Activated T-helper 17 cell treated with anti-CD3 and anti-CD28 coated beads, Interleukin-2, amount 50 U/mL, for 72 hours (primary cell): ENCODE measurements at regions not wholly inside any gene's neighbourhood (a gene's known extent, or its start where the extent isn't known, plus 50 kb on each side); places are given as distances from the start of the nearest gene placed in this dataset.

Experiments used
- ATAC-seq: fragments of 150-1000 bp; cut with Tn5 transposase; replicated peaks from 2 replicates; pipeline ENCODE4 v1.10.0; 2021; ENCODE audit warnings: mild to moderate bottlenecking, moderate library complexity
- H3K27ac Mint-ChIP-seq: one replicate; pipeline ENCODE4 v1.8.0; 2022; ENCODE audit warnings: mixed read lengths
- H3K27me3 Mint-ChIP-seq: one replicate; pipeline ENCODE4 v1.8.0; 2022; ENCODE audit warnings: mixed read lengths
- H3K36me3 Mint-ChIP-seq: one replicate; pipeline ENCODE4 v1.8.0; 2022; ENCODE audit warnings: low read depth, mild to moderate bottlenecking, mixed read lengths
- H3K4me1 Mint-ChIP-seq: one replicate; pipeline ENCODE4 v1.8.0; 2022; ENCODE audit warnings: mixed read lengths
- H3K4me3 Mint-ChIP-seq: one replicate; pipeline ENCODE4 v1.8.0; 2022; ENCODE audit warnings: mild to moderate bottlenecking, mixed read lengths
- H3K9me3 Mint-ChIP-seq: one replicate; pipeline ENCODE4 v1.8.0; 2022; ENCODE audit warnings: mixed read lengths

DNA sequence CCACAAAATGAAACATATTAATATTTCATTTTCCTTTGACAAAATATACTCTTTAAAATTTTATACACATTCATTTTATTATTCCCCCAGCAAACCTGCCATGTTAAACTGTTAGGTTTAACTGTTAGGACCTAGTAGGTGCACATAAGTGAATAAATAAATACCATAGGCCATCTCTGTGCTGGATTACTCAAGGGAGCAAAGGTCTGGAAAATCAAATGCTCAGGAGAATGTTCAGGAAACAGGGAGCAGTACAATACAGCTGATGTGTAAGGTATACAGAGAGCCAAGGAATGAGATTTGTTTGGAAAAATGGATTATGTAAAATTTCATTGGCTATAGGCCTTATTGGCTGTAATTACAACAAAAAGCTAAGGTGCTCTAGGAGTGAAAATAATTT is 339.3 kb downstream of the BCKDHB start:
- Mint-ChIP-seq H3K27ac (no peak overlapping the region), H3K36me3 (no peaks in the 10 kb centered on the region), H3K27me3 (no peaks in the 10 kb centered on the region), H3K4me3 (no peak overlapping the region), H3K9me3 (no peaks in the 10 kb centered on the region), H3K4me1 (no peaks in the 10 kb centered on the region)
- no peak for ATAC-seq

DNA sequence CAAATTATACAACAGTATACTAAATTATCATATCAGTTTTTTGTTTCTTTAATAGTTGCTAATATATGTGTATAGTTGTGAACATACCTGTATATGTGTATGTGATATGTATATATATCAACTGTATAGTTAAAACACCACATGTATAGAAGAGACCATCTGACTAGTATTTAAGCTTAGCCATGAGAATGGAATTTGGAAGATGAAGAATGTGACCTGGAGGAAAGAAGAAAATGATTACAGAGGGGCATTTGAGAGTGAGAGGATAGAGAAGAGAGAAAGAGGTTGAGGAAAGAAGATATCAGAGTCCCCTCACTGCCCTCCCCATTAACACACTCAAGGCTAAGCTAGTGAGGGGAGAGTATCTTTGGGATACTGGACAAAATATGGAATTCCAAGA is 335.9 kb downstream of the BCKDHB start:
- no peak overlapping the region for H3K27ac Mint-ChIP-seq
- H3K9me3 Mint-ChIP-seq = no peaks in the 10 kb centered on the region
- H3K4me1 Mint-ChIP-seq = no peaks in the 10 kb centered on the region
- H3K36me3 Mint-ChIP-seq = no peaks in the 10 kb centered on the region
- H3K27me3 Mint-ChIP-seq = no peaks in the 10 kb centered on the region
- H3K4me3 Mint-ChIP-seq = no peak overlapping the region
- no peak for ATAC-seq

GRCh38 chr6:80441131-80441530 is 334.7 kb downstream of the BCKDHB start:
- H3K27me3 Mint-ChIP-seq = no peaks in the 10 kb centered on the region
- no peak overlapping the region for H3K4me3 Mint-ChIP-seq
- H3K27ac Mint-ChIP-seq = no peak overlapping the region

GRCh38 chr6:80440496-80441115 is 334.1 kb downstream of the BCKDHB start:
- Mint-ChIP-seq H3K27me3 (no peaks in the 10 kb centered on the region), H3K4me1 (no peaks in the 10 kb centered on the region), H3K27ac (no peak overlapping the region), H3K9me3 (no peaks in the 10 kb centered on the region), H3K4me3 (no peak overlapping the region), H3K36me3 (no peaks in the 10 kb centered on the region)
- ATAC-seq = no peak

More at GRCh38 chr6:80441131-80441530, 334.7 kb downstream of the BCKDHB start:
- ATAC-seq = no peak
- no peaks in the 10 kb centered on the region for H3K9me3 Mint-ChIP-seq
- H3K4me1 Mint-ChIP-seq = no peaks in the 10 kb centered on the region
- no peaks in the 10 kb centered on the region for H3K36me3 Mint-ChIP-seq

GRCh38 chr6:80439721-80440470 is 333.4 kb downstream of the BCKDHB start:
- Mint-ChIP-seq H3K4me3 (no peak overlapping the region), H3K36me3 (no peaks in the 10 kb centered on the region), H3K4me1 (no peaks in the 10 kb centered on the region), H3K9me3 (no peaks in the 10 kb centered on the region), H3K27me3 (no peaks in the 10 kb centered on the region), H3K27ac (no peak overlapping the region)
- no peak for ATAC-seq

- Mint-ChIP-seq H3K36me3 (no peaks in the 10 kb centered on the region), H3K4me1 (no peaks in the 10 kb centered on the region), H3K27me3 (no peaks in the 10 kb centered on the region), H3K4me3 (no peak overlapping the region), H3K27ac (no peak overlapping the region), H3K9me3 (no peaks in the 10 kb centered on the region)
- no peak for ATAC-seq
Observed at GRCh38 chr6:80438772-80439171, 332.3 kb downstream of the BCKDHB start.

DNA sequence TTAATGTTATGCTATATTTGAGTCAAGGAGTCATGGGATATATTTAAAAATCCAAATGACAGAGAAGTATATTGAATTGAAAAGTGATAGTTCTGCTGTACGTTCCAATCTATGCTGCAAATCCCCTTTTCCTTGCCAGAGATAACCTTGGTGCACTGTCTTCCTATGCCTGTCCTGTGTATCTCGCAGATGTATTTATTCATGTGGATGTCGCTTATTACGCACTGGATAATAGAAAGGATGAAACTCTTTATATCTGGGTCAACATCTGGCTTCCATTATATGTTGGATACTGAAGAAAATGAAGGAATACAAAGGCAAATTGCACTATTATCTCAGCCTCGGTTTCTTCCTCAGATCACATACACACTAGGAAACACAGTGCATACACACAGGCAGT is 331.3 kb downstream of the BCKDHB start:
- Mint-ChIP-seq H3K4me3 (no peak overlapping the region), H3K9me3 (no peaks in the 10 kb centered on the region), H3K36me3 (no peaks in the 10 kb centered on the region), H3K27me3 (no peaks in the 10 kb centered on the region), H3K4me1 (no peaks in the 10 kb centered on the region), H3K27ac (no peak overlapping the region)
- ATAC-seq = no peak

- Mint-ChIP-seq H3K27ac (no peak overlapping the region), H3K4me1 (no peaks in the 10 kb centered on the region), H3K9me3 (peaks cover 3% of the 10 kb centered on the region), H3K27me3 (no peaks in the 10 kb centered on the region), H3K4me3 (no peak overlapping the region), H3K36me3 (no peaks in the 10 kb centered on the region)
- no peak for ATAC-seq
Observed at GRCh38 chr6:80437221-80437620, 330.8 kb downstream of the BCKDHB start.

- H3K27me3 Mint-ChIP-seq = no peaks in the 10 kb centered on the region
- ATAC-seq = no peak
- no peak overlapping the region for H3K27ac Mint-ChIP-seq
- no peaks in the 10 kb centered on the region for H3K4me1 Mint-ChIP-seq
- no peak overlapping the region for H3K4me3 Mint-ChIP-seq
- H3K9me3 Mint-ChIP-seq = peaks cover 5% of the 10 kb centered on the region
- no peaks in the 10 kb centered on the region for H3K36me3 Mint-ChIP-seq
Observed at GRCh38 chr6:80436663-80437062, 330.2 kb downstream of the BCKDHB start.

- H3K27ac Mint-ChIP-seq = no peak overlapping the region
- H3K4me3 Mint-ChIP-seq = no peak overlapping the region
- ATAC-seq = no peak
Observed at GRCh38 chr6:80435457-80435856, 329.0 kb downstream of the BCKDHB start.

DNA sequence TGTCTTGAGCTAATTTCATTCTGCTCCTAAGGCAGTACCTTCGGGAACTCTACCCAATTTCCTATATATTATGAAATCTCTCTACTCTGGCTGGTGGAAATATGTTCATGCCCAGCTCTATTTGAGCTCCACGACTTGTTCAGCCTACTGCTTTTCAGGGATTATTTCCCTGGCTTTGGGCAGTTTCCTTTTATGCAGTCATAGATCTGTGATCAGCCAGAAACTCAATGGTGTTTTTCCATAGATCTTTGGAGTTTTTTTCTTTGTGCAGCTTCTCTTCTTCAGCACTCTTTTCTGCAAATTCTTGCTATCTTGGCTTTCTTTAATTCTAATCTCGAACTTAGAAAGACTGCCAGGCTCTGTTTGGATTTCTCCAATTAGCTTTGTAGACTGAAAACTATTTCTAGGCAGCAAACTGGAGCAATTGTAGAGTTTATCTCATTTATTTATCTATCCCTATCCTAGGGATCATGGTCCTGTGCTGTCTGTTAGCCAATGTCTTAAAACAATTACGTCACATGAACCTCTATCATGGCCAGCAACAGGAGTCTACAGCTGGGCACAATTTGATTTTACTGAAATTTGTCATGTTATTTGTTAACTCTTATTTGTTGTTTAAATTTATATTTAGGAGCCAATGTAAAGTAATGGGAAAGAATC is 328.4 kb downstream of the BCKDHB start:
- ATAC-seq = no peak
- Mint-ChIP-seq H3K4me1 (no peaks in the 10 kb centered on the region), H3K27me3 (no peaks in the 10 kb centered on the region), H3K36me3 (no peaks in the 10 kb centered on the region), H3K4me3 (no peak overlapping the region), H3K9me3 (peaks cover 11% of the 10 kb centered on the region), H3K27ac (no peak overlapping the region)

More at GRCh38 chr6:80435457-80435856, 329.0 kb downstream of the BCKDHB start:
- no peaks in the 10 kb centered on the region for H3K4me1 Mint-ChIP-seq
- H3K9me3 Mint-ChIP-seq = peaks cover 11% of the 10 kb centered on the region
- no peaks in the 10 kb centered on the region for H3K36me3 Mint-ChIP-seq
- H3K27me3 Mint-ChIP-seq = no peaks in the 10 kb centered on the region

DNA sequence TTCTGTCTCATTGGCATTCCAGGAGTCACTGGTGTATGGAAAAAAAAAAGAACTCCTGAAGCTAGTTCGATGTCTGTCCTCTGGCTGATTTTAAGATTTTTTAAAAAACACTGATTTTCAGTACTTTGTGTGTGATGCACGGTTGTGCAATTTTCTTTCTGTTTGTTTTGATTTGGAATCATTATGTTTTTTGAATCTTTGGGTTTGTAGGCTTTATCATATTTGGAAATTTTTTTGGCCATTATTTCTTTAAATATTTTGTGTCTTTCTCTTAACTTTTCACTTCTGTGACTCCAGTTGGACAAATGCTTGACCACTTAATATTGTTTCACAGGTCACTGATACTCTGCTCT is 327.2 kb downstream of the BCKDHB start:
- Mint-ChIP-seq H3K36me3 (no peaks in the 10 kb centered on the region), H3K27ac (no peak overlapping the region), H3K27me3 (no peaks in the 10 kb centered on the region), H3K4me3 (no peak overlapping the region), H3K9me3 (peaks cover 12% of the 10 kb centered on the region), H3K4me1 (no peaks in the 10 kb centered on the region)
- no peak for ATAC-seq

DNA sequence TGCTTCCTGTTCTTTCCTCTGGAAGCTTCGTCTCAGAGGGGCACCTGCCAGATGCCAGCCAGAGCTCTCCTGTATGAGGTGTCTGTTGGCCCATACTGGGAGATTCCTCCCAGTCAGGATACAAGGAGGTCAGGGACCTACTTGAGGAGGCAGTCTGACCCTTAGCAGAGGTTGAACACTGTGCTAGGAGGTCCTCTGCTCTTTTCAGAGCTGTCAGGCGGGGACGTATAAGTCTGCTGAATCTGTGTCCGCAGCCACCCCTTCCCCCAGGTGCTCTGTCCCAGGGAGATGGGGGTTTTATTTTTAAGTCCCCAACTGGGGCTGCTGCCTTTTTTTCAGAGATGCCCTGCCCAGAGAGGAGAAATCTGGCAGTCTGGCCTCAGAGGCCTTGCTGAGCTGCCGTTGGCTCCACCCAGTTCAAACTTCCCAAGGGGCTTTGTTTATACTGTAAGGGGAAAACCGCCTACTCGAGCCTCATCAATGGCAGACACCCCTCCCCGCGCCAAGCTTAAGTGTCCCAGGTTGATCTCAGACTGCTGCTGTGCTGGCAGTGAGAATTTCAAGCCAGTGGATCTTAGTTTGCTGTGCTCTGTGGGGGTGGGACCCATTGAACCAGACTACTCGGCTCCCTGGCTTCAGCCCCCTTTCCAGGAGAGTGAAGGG is 326.7 kb downstream of the BCKDHB start:
- no peak overlapping the region for H3K27ac Mint-ChIP-seq
- H3K4me3 Mint-ChIP-seq = no peak overlapping the region
- no peaks in the 10 kb centered on the region for H3K36me3 Mint-ChIP-seq
- H3K4me1 Mint-ChIP-seq = no peaks in the 10 kb centered on the region
- ATAC-seq = no peak
- H3K27me3 Mint-ChIP-seq = no peaks in the 10 kb centered on the region
- peaks cover 17% of the 10 kb centered on the region for H3K9me3 Mint-ChIP-seq

DNA sequence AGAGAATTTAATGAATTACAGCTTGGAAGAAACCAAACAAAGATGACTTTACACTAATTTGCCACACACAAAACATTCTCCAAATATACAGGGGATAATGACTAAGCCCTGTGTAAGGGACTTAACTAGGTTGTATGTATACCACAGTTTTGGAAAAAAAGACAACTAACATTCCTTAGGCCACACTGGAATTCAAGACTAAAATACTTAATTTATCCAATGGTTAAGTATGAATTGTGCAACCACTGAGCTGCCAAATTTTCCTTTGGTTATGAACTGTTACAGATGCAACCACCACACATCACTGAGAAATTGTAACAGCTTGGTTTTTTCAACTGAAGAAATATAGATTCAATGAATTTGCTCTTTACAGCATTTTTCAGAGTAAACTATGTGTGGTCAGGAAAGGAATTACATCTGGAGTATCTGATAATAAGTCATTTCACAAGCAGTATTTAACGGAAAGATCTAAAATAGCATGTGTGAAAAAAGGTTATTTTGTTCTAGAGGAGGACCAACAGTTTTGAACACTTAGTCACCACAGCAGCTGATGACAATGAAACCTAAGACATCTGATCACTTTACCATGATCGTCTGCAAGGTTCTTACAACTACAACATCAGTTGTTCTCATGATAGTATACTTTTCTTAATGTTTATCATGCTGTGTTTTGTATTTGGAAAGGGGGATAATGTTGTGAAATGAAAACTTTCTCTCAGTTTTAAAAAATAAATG is 318.8 kb downstream of the BCKDHB start:
- Mint-ChIP-seq H3K36me3 (no peaks in the 10 kb centered on the region), H3K27ac (no peak overlapping the region), H3K4me1 (no peaks in the 10 kb centered on the region), H3K27me3 (no peaks in the 10 kb centered on the region), H3K4me3 (no peak overlapping the region), H3K9me3 (peaks cover 39% of the 10 kb centered on the region)
- ATAC-seq = no peak
